Panc1 (cell line): ENCODE measurements at regions not wholly inside any gene's neighbourhood (a gene's known extent, or its start where the extent isn't known, plus 50 kb on each side); places are given as distances from the start of the nearest gene placed in this dataset.

Experiments
- CTCF ChIP-seq: fragments of 450-650 bp; IDR thresholded peaks from 2 replicates; pipeline ENCODE4 v1.5.1; 2017; ENCODE audit warnings: mild to moderate bottlenecking
- POLR2AphosphoS5 ChIP-seq: IDR thresholded peaks from 2 replicates; pipeline ENCODE4 v1.6.1; 2012; ENCODE audit warnings: mild to moderate bottlenecking, low read depth, low read length, moderate library complexity
- SIN3A ChIP-seq: IDR thresholded peaks from 2 replicates; pipeline ENCODE4 v1.6.1; 2012; ENCODE audit warnings: low read depth, mild to moderate bottlenecking, low read length, moderate library complexity, borderline replicate concordance; ENCODE audit not compliant: insufficient read depth

- no peak for TF ChIP-seq CTCF
- TF ChIP-seq SIN3A = no peak
- TF ChIP-seq POLR2AphosphoS5 = no peak
Observed at GRCh38 chr11:33521384-33521783, 179.2 kb downstream of the C11orf91 start.
